Eye (tissue), 1 donor: ENCODE measurements at regions not wholly inside any gene's neighbourhood (a gene's known extent, or its start where the extent isn't known, plus 50 kb on each side); places are given as distances from the start of the nearest gene placed in this dataset.

Source experiments
- DNase-seq: peaks from one replicate; pipeline ENCODE4 v3.0.0-alpha.2; 2015

DNA sequence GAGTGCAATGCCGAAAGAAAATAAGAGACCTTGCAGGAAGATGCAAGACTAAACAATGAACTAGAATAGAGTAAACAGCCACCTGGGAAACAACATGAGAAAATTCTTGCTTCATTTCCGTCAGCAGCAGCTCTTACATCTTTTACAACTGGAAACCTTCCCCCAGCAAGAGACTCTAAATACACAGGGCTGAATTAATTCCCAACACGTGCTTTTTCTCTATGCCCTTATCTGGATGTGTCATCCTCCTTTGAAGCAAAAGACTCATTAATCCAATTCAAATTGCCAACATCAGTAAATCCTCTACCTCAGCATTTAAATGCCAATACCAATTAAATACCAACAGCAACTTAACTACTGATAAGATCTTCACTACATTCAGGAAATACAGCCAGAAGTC, 99.0 kb upstream of the PDE1C start:
- DNase-seq, result no peak

DNA sequence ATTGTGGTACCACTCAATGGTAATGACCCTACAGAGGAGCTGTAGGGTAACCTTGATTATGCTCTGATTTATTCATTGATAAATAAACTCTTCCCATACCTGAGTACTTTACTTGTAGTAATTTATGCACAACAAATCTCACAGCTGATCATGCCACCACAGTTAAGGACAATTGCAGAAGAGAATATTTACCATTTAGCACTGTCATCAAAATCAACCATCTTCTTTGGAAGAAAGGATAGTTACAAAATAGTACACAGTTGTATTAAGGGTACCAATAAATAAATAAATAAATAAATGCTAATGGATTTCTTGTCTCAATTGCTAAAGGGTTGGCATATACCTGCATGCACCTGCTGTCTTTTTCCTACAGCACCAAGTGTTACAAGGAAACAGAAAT, 97.6 kb upstream of the PDE1C start:
- no peak for DNase-seq

DNA sequence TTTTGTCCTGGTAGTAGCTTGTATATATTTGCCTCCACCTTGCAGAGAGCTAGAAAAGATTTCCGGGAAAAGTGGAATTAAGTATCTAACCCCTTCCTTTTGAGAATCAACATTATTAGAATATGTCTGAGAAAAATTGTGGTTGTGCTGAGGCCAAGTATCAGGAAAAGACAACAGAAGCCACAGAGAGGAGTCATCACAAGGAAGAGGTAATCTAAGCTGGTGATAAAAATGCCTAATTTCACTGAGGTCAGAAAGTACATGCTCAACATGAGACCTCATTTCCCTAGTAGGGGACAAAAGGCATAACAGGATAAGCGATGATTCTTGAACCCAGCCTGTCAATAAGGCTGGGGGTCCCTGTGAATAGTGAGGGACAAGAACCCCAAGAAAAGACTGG, 97.0 kb upstream of the PDE1C start:
- no peak for DNase-seq

DNA sequence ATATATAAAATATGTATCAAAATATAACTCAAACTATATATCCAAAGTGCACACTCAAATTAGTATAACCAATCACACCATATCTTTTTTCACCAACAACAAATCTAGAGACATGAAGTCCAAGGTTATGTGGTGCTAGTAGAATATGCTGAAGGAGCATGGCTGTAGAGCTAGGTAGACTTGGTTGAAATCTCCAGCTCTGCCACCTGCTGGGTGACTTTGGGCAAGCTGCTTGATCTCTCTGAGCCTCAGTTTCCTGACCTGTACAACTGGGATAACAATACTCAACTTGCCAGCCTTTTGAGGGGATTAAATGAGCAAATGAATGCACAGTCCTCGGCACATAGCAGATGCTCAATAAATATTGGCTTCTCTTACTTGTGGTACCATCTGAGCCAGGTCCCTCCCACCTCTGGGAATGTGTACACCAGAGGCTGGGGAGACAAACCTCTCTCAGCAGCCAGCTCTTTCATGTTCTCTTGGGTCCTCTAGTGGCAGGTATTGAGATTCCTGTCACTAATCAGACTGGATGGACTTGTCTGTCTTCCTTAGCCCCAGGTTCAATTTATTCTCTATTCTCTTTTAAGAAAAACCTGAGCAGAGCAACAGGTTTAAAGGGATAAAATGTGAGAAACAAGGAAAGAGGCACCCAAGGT, 94.3 kb upstream of the PDE1C start:
- peak; percentile 21 for DNase-seq

DNA sequence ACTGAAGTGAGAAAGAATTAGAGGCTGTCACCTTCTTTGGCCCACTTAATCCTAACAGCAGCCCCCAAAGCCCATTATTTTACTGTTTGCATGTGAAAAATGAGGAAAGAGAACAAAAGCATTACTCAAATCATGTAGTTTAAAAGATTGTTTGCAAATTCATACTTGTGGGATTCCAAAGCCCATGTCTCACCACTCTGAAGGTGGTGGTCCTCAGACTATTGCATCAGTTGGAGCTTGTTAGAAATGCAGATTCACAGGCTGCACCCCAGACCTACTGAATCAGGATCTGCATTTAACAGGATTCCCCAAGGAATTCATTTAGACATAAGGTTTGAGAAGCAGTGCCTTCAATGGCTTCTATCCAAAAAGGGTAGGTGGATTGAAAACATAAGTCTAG, 93.7 kb upstream of the PDE1C start:
- DNase-seq, result no peak

DNA sequence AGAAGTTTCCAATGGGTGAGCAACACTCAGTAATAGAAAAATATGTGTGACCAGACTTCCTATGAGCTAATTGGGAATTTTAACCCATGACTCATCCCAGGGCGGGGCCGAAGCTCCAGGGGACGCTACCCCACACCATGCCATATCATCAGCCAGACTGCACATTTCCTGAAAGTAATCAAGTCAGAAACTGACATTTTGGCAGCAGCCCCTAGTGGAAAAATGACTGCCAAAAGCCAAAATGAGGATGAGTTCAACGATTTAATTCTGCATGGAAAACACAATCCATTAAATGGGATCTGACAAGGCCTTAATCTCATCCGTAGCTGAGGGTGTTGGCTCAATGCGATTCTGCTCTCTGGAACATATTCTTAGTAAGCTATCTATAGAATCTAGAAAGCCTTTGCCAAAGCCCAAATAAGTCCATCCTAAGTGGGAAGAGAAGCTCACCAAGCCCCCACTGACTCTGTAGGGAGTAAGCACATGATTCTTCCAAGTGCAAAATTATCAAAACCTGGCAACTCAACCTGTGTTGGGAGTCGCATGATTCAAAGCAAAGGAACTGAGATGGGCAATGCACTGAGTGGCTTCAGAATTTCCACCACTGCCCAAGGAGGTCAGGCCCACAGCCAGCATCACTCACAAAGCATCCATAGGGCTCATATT, 93.1 kb upstream of the PDE1C start:
- DNase-seq, result peak; percentile 40

DNA sequence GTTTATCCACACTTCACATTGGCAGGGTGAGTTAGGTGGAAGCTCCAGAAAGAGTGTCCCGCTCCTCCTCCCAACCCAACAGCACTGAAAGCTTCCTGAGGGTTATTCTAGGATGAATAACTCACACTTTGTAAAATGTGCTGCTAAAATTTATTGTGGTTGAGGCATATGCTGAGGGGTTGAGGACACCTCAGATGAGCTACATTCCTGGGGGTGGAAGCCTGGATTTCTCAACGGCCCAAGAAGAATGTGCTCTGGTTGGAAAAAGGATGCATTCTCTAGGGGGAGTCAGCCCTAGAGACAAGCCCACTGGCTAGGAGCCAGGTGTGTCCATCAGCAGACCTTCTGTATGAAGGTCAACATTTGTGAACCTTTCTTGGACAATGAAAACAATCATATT, 91.5 kb upstream of the PDE1C start:
- DNase-seq, result no peak

DNA sequence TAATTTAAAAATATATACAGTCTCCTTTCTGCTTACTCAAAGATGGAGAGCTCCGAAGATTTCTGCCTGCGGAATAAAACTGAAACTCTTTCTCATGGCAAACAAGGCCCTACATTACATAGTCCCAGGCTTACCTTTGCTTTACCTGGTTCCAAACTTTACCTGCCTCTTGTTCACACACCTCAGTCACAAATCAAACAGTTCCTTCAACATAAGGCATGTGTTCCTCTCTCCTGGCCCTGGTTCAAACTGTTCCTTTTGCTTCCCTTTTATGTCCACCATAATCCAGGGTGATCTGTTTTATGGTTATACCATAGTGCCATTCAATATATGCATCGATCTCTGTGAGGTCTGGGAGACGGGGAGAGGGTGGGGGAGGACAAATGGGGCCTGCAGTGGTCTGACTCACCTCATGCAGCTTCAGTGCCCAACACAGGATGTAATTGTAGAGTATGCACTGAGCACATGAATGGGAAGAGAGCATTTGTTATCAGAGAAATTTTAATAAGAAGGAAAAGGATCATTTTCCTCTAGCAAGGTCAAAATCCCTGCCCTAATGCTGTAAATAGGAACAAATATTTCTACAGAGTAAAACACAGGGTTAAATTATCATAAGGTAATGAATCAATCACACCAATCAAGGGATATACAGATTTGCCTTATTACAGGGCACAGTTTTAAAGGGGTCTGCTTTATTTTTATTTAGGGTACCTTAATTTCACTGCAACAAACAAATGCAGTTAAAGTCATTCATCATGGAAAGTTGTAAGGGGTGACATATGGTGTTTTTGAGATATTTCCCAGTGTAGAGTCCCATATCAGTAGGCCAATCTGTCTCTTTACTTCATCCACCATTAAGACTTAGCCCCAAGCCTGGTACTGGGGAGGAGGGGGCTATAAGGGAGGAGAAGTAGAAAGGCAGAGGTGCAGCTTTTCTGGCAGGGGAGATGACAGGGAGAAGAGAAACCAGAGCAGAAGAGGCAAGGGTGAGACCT, 88.8 kb upstream of the PDE1C start:
- DNase-seq, result no peak

DNA sequence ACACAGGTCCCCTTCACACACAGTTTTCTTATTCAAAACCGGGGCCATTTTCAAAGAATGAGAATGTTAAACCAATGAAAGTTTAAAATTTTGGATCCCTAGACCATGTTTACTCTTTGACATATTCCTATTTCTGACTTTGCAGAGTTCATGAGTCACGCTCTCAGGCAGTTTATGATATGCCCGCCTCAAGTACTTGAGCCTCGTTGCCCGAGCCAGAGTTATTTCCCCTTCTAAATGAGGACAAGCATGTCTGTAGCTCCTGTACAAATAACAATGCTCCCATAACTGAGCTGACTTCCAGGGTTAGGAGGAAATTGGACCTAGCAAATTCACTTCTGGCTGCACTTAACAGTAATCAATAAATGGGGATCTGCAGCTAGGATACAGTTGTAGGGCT, 87.9 kb upstream of the PDE1C start:
- DNase-seq, result no peak

DNA sequence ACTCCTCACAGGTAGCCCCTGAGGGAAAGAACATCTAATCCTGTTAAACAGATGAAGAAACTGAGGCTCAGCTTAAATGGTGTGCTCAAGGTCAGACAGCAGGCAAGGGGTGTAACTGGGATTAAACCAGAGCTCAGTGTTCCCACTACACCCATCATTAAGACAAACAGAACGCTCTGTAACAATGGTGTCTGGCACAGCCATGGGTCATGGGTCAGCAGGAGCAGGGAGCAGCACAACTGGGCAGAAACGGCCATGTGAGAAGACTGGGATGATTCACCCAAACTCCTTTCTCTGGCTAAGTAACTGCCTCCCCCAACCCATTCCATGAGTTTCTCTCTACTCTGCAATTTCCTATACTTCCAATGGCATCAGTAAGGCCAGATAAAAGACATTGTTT, 85.5 kb upstream of the PDE1C start:
- no peak for DNase-seq

DNA sequence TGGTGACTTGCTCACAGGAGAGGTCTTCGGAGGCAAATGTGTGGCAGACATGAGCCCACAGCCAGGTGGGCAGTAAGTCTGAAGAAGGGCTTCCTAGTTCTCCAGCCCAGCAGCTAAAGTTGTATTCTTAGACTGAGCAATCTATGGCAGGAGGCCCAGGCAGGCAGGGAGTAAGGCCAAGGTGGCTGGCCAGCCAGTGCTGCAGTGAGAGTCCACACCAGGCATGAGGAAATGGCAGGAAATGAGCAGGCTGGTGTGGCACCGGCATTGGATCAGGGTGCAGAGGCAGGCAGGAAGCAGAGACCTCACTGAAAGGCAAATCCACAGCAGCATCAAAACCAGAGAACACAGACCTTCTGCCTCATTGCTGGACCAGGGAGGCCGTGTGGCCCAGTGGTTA, 84.6 kb upstream of the PDE1C start:
- no peak for DNase-seq

DNA sequence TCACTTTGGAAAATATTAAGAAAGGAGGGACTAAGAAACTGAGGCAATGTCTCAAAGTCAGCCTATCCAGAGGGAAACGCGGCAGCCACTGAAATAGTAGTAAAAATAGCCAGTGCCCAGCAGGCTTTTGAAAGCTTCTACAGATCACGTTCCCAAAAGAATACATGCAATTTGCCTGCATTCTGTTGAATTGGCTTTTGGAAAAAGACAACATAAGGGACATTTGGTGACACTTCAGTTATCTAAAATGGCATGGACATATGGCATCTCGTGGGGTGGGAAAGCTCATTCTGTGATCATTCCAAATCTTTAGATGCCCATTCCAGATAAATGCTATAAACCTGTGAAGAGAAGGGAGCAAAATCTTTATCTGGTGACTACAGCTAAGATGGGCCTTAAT, 82.8 kb upstream of the PDE1C start:
- no peak for DNase-seq

DNA sequence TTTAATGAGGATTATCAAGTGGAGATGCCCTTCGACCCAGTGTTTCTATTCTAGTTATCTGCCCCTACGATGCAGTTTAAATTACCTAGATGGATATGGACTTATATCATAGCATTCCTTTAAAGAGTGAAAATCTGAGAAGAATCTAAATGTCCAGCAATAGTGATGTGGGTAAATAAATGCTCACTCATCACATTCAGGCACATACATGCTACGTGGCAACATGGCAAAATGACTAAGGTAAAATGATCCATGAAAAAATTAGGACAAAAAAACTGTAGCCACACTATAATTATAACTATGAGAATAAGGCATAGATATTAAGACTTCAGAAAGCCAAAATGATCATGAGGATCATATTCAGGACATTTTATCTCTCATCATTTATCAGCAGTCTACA, 82.4 kb upstream of the PDE1C start:
- DNase-seq, result no peak

DNA sequence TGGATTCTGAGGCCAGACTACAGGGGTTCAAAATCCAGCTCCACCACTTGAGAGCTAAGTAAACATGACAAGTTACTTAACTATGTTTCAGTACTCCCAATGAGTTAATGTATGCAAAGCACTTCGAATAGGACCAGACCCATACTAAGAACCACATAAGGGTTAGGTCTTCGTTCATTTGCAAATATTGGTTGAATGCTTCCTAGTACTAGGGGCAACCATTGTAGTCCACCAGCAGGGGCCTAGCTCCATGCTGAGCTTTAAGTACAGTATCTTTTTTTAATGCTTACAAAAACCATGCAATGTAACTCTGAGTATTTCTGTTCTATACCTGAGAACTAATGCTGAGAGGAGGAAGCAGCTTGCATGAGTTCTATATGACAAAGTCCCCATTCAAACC, 80.4 kb upstream of the PDE1C start:
- no peak for DNase-seq

DNA sequence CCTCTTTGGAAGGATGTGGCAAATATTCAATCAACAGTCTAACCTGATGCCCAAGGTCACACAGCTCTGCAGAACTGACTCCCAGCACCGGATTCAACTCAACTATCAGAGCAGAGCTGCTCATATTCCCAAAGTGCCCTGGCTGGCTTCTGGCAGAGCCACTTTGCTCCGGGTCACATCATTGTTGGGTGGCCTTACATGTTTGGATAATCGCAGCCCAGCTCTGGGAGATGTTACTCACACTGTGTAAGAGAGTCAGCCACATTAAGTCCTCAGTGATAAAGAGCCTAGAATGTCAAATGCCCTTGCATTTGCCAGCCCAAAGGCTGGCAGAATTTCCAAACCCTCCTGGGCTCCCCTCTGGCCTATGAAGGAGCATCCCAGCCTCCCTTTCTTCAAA, 79.8 kb upstream of the PDE1C start:
- no peak for DNase-seq

DNA sequence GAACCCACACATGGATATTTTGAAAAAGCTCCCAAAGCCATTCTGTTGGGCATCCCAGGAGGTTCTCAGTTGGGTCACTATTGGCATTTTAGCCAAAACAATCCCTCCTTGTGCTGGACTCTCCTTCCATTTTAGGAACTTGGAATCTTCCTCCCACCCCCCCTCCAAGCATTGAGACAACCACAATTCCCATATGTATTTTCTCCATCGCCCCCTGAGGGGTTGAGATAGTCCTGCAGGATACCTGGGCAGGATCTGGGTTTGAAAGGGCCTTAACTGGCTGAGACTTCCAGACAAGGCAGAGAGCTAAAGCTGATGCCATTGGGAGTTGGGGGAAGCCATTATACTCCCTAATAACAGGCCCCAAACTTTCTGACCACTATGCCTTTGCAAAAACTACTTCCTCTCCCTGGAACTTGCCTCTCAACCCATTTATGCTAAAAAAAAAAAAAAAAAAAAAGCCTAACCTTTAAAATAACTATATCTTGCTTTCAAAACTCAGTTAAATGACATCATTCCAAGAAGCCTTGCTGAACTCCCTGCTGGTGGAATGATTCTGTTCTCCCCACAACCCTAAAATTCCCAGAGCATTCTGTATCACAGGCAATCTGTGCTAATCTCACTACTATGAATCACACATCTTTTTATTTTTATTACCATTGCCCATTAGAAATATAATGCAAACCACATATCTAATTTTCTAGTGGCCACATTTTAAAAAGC, 77.5 kb upstream of the PDE1C start:
- no peak for DNase-seq

DNA sequence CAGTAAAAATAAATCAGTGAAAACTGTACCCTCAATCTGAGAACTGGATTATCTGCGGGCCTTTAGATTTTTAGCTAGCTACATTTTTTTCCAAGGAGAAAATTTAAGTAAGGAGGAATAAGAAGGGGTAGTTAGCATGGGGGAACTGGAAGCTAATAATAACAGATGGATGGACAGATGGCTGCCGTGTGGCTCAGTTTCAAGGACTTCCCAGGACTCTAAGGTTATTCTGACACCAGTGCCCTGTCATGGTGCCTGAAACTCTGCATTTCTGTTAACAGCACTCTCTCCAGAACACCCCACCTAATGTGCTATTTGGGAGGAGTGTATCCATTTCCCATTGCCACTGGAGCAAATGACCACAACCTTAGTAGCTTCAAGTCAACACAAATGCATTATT, 75.7 kb upstream of the PDE1C start:
- no peak for DNase-seq

DNA sequence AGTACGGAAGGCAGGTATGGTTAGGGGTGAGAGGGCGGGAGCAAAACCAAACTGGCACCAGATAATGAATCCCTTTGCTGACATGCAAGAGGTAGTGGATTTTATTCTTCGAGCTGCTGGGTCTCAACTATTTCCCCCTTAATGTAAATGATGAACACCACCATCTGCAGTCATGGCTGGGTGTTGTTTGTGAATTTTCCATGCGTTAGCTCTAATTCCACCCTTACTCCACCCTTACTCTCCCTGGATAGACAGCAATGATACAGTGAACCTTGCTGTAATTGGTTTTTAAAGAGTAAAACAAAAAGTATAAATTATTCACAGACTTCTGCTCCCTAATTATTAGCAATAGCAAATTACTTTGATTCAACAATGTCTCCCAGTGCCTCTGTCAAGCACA, 74.5 kb upstream of the PDE1C start:
- DNase-seq, result no peak

DNA sequence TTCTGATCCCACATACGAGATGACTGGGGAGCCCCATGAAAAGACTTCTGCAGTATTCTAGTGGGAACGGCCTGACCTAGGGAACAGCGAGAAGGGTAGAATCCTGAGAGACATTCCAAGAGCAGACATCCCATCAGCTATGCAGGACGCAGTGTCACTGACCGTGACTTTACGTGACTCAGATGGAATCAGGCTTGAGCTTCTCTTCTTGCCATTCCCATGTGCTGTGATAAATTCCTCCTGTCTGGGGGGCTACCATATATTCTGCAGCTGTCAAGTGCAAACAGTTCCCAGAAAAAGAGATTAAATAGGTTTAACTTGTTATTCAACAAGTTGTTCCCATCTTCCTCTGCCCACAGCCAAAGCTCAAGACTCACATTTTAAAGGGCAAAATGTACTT, 73.1 kb upstream of the PDE1C start:
- no peak for DNase-seq

DNA sequence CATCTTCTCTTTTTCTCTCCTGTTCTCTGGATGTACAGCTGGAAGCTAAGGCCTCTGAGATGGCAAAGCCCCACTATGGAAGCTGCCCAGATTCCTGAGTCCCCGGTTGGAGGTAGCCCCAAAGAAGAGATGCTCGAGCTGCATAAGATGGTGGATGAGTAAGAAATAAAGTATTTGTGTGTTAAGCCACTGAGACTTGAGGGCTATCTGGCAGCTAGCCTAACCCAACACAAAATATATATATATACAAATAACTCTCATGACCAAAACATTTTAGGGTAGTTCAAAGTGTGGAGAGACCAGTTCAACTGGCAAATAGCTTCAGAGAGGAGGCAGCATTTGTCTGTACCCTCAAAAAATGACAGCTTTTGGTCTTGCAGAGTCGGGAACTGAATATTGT, 72.4 kb upstream of the PDE1C start:
- no peak for DNase-seq

DNA sequence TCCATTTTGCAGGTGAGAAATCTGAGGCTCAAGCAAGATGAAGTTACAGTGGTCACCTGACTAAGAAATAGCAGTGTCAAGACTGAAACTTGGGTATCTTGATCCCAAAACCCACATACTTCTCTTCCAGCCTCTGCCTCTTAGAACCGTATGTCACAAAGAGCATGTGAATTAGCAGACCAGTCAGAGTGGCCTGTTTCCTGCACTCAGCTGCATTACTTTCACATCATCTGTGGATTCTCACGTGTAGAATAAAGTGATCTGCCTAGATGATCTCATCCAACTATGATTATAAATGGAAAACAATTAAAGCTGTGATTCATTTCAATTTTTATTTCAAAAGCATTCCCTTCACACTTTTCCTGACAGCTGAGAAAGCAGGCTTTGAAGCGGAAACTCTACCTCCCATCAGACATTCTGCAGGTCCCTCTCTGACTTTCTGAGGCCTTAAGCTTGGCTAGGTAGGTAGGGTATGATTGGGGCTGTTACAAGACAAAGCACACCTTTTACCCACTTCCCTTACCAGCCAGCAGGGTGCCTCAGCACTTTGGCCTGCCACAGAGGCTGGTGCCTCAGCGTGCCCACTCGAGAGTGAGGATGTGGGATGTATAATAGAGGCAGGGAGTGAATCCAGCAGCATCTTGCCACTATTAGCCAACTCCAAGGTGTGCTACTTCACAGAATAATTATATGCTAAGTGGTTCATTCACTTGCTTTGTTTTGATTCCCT, 70.2 kb upstream of the PDE1C start:
- no peak for DNase-seq

DNA sequence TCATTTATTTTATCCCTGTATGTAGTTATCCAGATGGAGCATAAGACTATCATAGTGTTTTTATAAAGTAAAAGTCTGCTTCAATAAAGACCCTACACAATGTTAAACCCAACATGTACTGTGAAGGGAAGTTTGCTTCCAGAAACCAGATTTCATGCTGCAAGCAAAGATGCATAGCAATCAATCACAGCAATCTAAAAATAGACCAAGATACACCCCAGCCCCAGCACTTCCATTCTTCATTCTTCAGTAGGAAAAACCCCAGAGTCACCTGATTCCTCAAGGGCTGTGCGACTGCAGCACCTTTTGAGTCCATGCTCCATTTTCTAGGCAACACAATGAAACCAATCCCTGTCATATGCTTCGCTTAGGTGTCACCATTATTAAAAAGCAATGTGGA, 66.9 kb upstream of the PDE1C start:
- DNase-seq, result no peak

DNA sequence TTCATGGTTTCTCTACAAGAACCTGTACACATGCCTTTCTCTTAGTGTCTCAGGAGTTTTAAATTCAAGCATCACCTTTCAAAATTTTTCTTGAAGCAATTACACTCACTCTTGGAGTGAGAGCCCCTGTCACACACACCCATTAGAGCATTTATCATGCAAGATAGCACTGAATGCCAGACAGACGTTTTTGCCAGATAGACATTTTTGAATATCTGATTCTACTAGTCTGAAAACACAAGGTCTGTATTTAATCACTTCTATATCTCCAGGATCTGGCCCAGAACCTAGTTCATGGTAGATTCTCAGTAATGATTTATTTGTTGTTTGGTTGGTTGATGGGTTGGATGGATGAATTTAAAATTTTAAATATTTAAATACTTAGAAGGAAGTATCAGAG, 60.9 kb upstream of the PDE1C start:
- DNase-seq, result no peak
